Gastroesophageal sphincter (tissue), 3 donors: ENCODE measurements at regions not wholly inside any gene's neighbourhood (a gene's known extent, or its start where the extent isn't known, plus 50 kb on each side); places are given as distances from the start of the nearest gene placed in this dataset.

Experiments
- POLR2A ChIP-seq, 2 donors: fragments of 450-650 bp; IDR thresholded peaks; one replicate each; pipeline ENCODE4 v1.6.1; 2017; ENCODE audit warnings: antibody characterized with exemption in 2 of 2, mild to moderate bottlenecking in 2 of 2, moderate library complexity in 1 of 2
- TF ChIP-seq, protein P1 (sequence below), 4 experiments: fragments of 200-600 bp in 2 of 4; fragments of 450-650 bp in 2 of 4; sonication (generic) in 1 of 4; IDR thresholded peaks; one replicate each; pipeline ENCODE4 v1.5.1; 2017 to 2019; ENCODE audit warnings: antibody characterized with exemption in 4 of 4, mild to moderate bottlenecking in 2 of 4, moderate library complexity in 2 of 4

DNA sequence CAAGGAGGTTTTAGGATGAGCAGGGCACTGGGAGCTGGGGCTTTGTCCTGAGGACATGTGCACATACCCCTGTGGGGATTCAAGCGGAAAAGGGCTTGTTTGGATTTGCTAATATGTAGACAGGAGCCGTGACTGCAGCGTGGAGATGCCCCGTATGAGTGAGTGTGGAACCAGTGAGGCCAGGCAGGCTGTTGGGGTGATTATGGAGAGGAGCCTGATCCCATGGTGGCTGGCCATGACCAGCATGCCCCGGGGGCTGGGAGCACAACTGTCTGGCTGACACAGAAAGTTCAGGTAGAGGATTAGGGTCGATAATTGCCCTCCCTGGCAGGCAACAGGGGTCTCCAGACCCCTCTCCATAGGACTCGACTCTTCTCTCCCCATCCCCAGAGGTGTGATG is 68.8 kb upstream of the STX18 start:
- TF ChIP-seq, protein P1, sequence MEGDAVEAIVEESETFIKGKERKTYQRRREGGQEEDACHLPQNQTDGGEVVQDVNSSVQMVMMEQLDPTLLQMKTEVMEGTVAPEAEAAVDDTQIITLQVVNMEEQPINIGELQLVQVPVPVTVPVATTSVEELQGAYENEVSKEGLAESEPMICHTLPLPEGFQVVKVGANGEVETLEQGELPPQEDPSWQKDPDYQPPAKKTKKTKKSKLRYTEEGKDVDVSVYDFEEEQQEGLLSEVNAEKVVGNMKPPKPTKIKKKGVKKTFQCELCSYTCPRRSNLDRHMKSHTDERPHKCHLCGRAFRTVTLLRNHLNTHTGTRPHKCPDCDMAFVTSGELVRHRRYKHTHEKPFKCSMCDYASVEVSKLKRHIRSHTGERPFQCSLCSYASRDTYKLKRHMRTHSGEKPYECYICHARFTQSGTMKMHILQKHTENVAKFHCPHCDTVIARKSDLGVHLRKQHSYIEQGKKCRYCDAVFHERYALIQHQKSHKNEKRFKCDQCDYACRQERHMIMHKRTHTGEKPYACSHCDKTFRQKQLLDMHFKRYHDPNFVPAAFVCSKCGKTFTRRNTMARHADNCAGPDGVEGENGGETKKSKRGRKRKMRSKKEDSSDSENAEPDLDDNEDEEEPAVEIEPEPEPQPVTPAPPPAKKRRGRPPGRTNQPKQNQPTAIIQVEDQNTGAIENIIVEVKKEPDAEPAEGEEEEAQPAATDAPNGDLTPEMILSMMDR (IDR thresholded peaks at IDR 0.05) = no peak
- TF ChIP-seq POLR2A (IDR thresholded peaks at IDR 0.05) = no peak
